GM18861 (cell line): ENCODE measurements at regions not wholly inside any gene's neighbourhood (a gene's known extent, or its start where the extent isn't known, plus 50 kb on each side); places are given as distances from the start of the nearest gene placed in this dataset.
"Not testable (repeated sequence)": the region's sequence is repeated elsewhere in the genome, so short reads cannot be mapped to it uniquely, and the experiment has no call there.

ENCODE experiments used
- ATAC-seq: cut with Tn5 transposase; IDR thresholded peaks from one replicate; pipeline ENCODE4 v1.9.1; 2021; ENCODE audit not compliant: unreplicated experiment

GRCh38 chr17:45646288-45646988, 137.7 kb upstream of the CRHR1 start:
- ATAC-seq: no peak

GRCh38 chr17:45648642-45649041, 135.5 kb upstream of the CRHR1 start:
- ATAC-seq: no peak

- ATAC-seq: no peak
Measured at GRCh38 chr17:45649796-45650195, 134.3 kb upstream of the CRHR1 start.

GRCh38 chr17:45650561-45650960, 133.6 kb upstream of the CRHR1 start:
- no peak for ATAC-seq

GRCh38 chr17:45651145-45651709, 132.9 kb upstream of the CRHR1 start:
- ATAC-seq: no peak

- ATAC-seq: no peak
Measured at GRCh38 chr17:45653616-45654015, 130.5 kb upstream of the CRHR1 start.

- ATAC-seq: no peak
Measured at GRCh38 chr17:45656527-45657181, 127.5 kb upstream of the CRHR1 start.

- no peak for ATAC-seq
Measured at GRCh38 chr17:45660474-45660873, 123.6 kb upstream of the CRHR1 start.

GRCh38 chr17:45662432-45662831, 121.7 kb upstream of the CRHR1 start:
- ATAC-seq: no peak

- ATAC-seq: no peak
Measured at GRCh38 chr17:45663772-45664171, 120.3 kb upstream of the CRHR1 start.

- ATAC-seq: no peak
Measured at GRCh38 chr17:45664921-45665320, 119.2 kb upstream of the CRHR1 start.

- no peak for ATAC-seq
Measured at GRCh38 chr17:45666046-45666600, 118.0 kb upstream of the CRHR1 start.

- ATAC-seq: no peak
Measured at GRCh38 chr17:45666641-45667040, 117.5 kb upstream of the CRHR1 start.

GRCh38 chr17:45667591-45668171, 116.4 kb upstream of the CRHR1 start:
- no peak for ATAC-seq

GRCh38 chr17:45668316-45668715, 115.8 kb upstream of the CRHR1 start:
- no peak for ATAC-seq

- ATAC-seq: no peak
Measured at GRCh38 chr17:45672301-45672700, 111.8 kb upstream of the CRHR1 start.

GRCh38 chr17:45672792-45673191, 111.3 kb upstream of the CRHR1 start:
- no peak for ATAC-seq

GRCh38 chr17:45673759-45674158, 110.4 kb upstream of the CRHR1 start:
- ATAC-seq: not testable (repeated sequence)

- no peak for ATAC-seq
Measured at GRCh38 chr17:45675012-45675411, 109.1 kb upstream of the CRHR1 start.

GRCh38 chr17:45675892-45676291, 108.2 kb upstream of the CRHR1 start:
- ATAC-seq: no peak

GRCh38 chr17:45676695-45677094, 107.4 kb upstream of the CRHR1 start:
- ATAC-seq: no peak

GRCh38 chr17:45677770-45678169, 106.3 kb upstream of the CRHR1 start:
- no peak for ATAC-seq
